Endothelial cell (in vitro differentiated cells): ENCODE measurements at regions not wholly inside any gene's neighbourhood (a gene's known extent, or its start where the extent isn't known, plus 50 kb on each side); places are given as distances from the start of the nearest gene placed in this dataset.

Experiments
- DNase-seq: peaks from one replicate; pipeline ENCODE4 v3.0.0; 2021; ENCODE audit warnings: low spot score
- H3K27ac Mint-ChIP-seq: one replicate; pipeline ENCODE4 v1.8.0; 2021; ENCODE audit warnings: mixed read lengths, inconsistent platforms; ENCODE audit not compliant: unreplicated experiment
- H3K27me3 Mint-ChIP-seq: one replicate; pipeline ENCODE4 v1.8.0; 2021; ENCODE audit warnings: mild to moderate bottlenecking, moderate library complexity, mixed read lengths, inconsistent platforms; ENCODE audit not compliant: unreplicated experiment
- H3K36me3 Mint-ChIP-seq: one replicate; pipeline ENCODE4 v1.8.0; 2021; ENCODE audit warnings: mild to moderate bottlenecking, low read depth, mixed read lengths, inconsistent platforms; ENCODE audit not compliant: unreplicated experiment
- H3K4me1 Mint-ChIP-seq: one replicate; pipeline ENCODE4 v1.8.0; 2021; ENCODE audit warnings: mild to moderate bottlenecking, mixed read lengths, inconsistent platforms; ENCODE audit not compliant: unreplicated experiment
- H3K4me3 Mint-ChIP-seq: one replicate; pipeline ENCODE4 v1.8.0; 2021; ENCODE audit warnings: mild to moderate bottlenecking, mixed read lengths, inconsistent platforms; ENCODE audit not compliant: unreplicated experiment
- H3K9me3 Mint-ChIP-seq: one replicate; pipeline ENCODE4 v1.8.0; 2021; ENCODE audit warnings: mixed read lengths, inconsistent platforms; ENCODE audit not compliant: unreplicated experiment
- CTCF ChIP-seq: fragments of 200-600 bp; sonication (generic); IDR thresholded peaks from one replicate; pipeline ENCODE4 v1.5.0; 2021; ENCODE audit warnings: antibody characterized with exemption; ENCODE audit not compliant: unreplicated experiment

GRCh38 chr22:48288376-48288940 is 1526.0 kb downstream of the TBC1D22A start:
- Mint-ChIP-seq H3K4me3 (no peak overlapping the region), H3K36me3 (no peaks in the 10 kb centered on the region), H3K9me3 (no peaks in the 10 kb centered on the region), H3K4me1 (no peaks in the 10 kb centered on the region), H3K27ac (no peak overlapping the region), H3K27me3 (no peaks in the 10 kb centered on the region)
- no peak for TF ChIP-seq CTCF
- DNase-seq = no peak

GRCh38 chr22:48287031-48287430 is 1524.6 kb downstream of the TBC1D22A start:
- no peak overlapping the region for H3K4me3 Mint-ChIP-seq
- no peak for DNase-seq
- no peak overlapping the region for H3K27ac Mint-ChIP-seq
- no peaks in the 10 kb centered on the region for H3K27me3 Mint-ChIP-seq
- H3K4me1 Mint-ChIP-seq = no peaks in the 10 kb centered on the region
- no peaks in the 10 kb centered on the region for H3K36me3 Mint-ChIP-seq
- no peaks in the 10 kb centered on the region for H3K9me3 Mint-ChIP-seq
- no peak for TF ChIP-seq CTCF

- no peak overlapping the region for H3K27ac Mint-ChIP-seq
- TF ChIP-seq CTCF = no peak
- no peak for DNase-seq
Observed at GRCh38 chr22:48284671-48285070, 1522.2 kb downstream of the TBC1D22A start.

GRCh38 chr22:48282804-48283203 is 1520.4 kb downstream of the TBC1D22A start:
- no peaks in the 10 kb centered on the region for H3K4me1 Mint-ChIP-seq
- H3K27ac Mint-ChIP-seq = no peak overlapping the region
- no peak for DNase-seq
- H3K27me3 Mint-ChIP-seq = no peaks in the 10 kb centered on the region
- H3K9me3 Mint-ChIP-seq = no peaks in the 10 kb centered on the region
- no peak for TF ChIP-seq CTCF
- no peak overlapping the region for H3K4me3 Mint-ChIP-seq
- no peaks in the 10 kb centered on the region for H3K36me3 Mint-ChIP-seq

More at GRCh38 chr22:48284671-48285070, 1522.2 kb downstream of the TBC1D22A start:
- H3K27me3 Mint-ChIP-seq = no peaks in the 10 kb centered on the region
- H3K36me3 Mint-ChIP-seq = no peaks in the 10 kb centered on the region
- H3K4me3 Mint-ChIP-seq = no peak overlapping the region
- no peaks in the 10 kb centered on the region for H3K9me3 Mint-ChIP-seq
- no peaks in the 10 kb centered on the region for H3K4me1 Mint-ChIP-seq

- H3K4me1 Mint-ChIP-seq = no peaks in the 10 kb centered on the region
- no peak overlapping the region for H3K27ac Mint-ChIP-seq
- H3K27me3 Mint-ChIP-seq = no peaks in the 10 kb centered on the region
- no peaks in the 10 kb centered on the region for H3K36me3 Mint-ChIP-seq
- no peak for TF ChIP-seq CTCF
- no peaks in the 10 kb centered on the region for H3K9me3 Mint-ChIP-seq
- H3K4me3 Mint-ChIP-seq = no peak overlapping the region
- DNase-seq = no peak
Observed at GRCh38 chr22:48279461-48279756, 1517.0 kb downstream of the TBC1D22A start.
